Hematopoietic multipotent progenitor cell treated with erythropoietin and hydrocortisone succinate and interleukin-3 and kit ligand, for 8 days (in vitro differentiated cells): ENCODE measurements at regions not wholly inside any gene's neighbourhood (a gene's known extent, or its start where the extent isn't known, plus 50 kb on each side); places are given as distances from the start of the nearest gene placed in this dataset.

ENCODE experiments used
- DNase-seq: peaks from one replicate; pipeline ENCODE4 v3.0.0-alpha.2; 2015

GRCh38 chr11:27761356-27761755 is 61.1 kb upstream of the BDNF start:
- DNase-seq: no peak

GRCh38 chr11:27757953-27758352 is 57.7 kb upstream of the BDNF start:
- no peak for DNase-seq

- DNase-seq: no peak
These were observed 54.1 kb upstream of the BDNF start for GRCh38 chr11:27754035-27755017.
